ENCODE measurements at regions not wholly inside any gene's neighbourhood (a gene's known extent, or its start where the extent isn't known, plus 50 kb on each side); places are given as distances from the start of the nearest gene placed in this dataset.

DNA sequence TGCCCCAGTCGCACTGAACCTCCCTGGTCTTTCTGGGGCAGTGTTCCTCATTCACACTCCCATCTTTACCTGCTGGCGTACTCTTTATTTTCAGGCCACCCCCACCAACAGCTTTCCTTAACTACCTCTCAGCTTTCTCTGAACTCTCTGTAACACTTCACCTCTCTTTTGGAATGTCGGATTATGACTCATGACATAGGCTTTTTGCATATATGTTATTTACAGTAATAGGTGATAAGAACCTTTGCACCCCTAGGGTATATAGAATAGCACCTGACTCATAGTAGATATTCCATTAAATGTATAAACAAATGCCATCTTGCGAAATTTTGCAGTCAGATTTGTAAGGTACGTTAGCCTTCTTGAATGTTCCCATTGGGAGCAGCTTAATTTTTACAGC is 52.9 kb upstream of the MIER3 start (continued):
- TF ChIP-seq EGR1 (IDR thresholded peaks at IDR 0.05; ENCODE audit: borderline replicate concordance, low read depth, low read length) (no peak), SAP30 (IDR thresholded peaks at IDR 0.05; ENCODE audit: insufficient read depth, insufficient replicate concordance, low read length) (no peak)
